GM12874 (cell line): ENCODE measurements at regions not wholly inside any gene's neighbourhood (a gene's known extent, or its start where the extent isn't known, plus 50 kb on each side); places are given as distances from the start of the nearest gene placed in this dataset.

Experiments used
- CTCF ChIP-seq: IDR thresholded peaks from 2 replicates; pipeline ENCODE4 v1.5.1; 2011; ENCODE audit warnings: low read depth, mild to moderate bottlenecking, control low read depth, low read length, moderate library complexity; ENCODE audit not compliant: insufficient read depth

- no peak for TF ChIP-seq CTCF
Measured at GRCh38 chr3:139241783-139242182, 102.0 kb upstream of the MRPS22 start.

- TF ChIP-seq CTCF, result no peak
Measured at GRCh38 chr3:139243710-139244109, 100.1 kb upstream of the MRPS22 start.

- no peak for TF ChIP-seq CTCF
Measured at GRCh38 chr3:139248593-139249255, 95.1 kb upstream of the MRPS22 start.

- TF ChIP-seq CTCF, result no peak
Measured at GRCh38 chr3:139251529-139251928, 92.3 kb upstream of the MRPS22 start.

- no peak for TF ChIP-seq CTCF
Measured at GRCh38 chr3:139252719-139253118, 91.1 kb upstream of the MRPS22 start.

- TF ChIP-seq CTCF, result no peak
Measured at GRCh38 chr3:139258276-139258675, 85.5 kb upstream of the MRPS22 start.

GRCh38 chr3:139259398-139259797 is 84.4 kb upstream of the MRPS22 start:
- TF ChIP-seq CTCF, result no peak
